Neural crest cell (in vitro differentiated cells): ENCODE measurements at regions not wholly inside any gene's neighbourhood (a gene's known extent, or its start where the extent isn't known, plus 50 kb on each side); places are given as distances from the start of the nearest gene placed in this dataset.

ENCODE experiments used
- DNase-seq: peaks from one replicate; pipeline ENCODE4 v3.0.0; 2021; ENCODE audit warnings: low read depth, mixed read lengths, low spot score
- H3K27ac Mint-ChIP-seq: one replicate; pipeline ENCODE4 v1.8.0; 2021; ENCODE audit warnings: mild to moderate bottlenecking, mixed read lengths; ENCODE audit not compliant: unreplicated experiment
- H3K27me3 Mint-ChIP-seq: 2 replicates; pipeline ENCODE4 v1.8.0; 2021; ENCODE audit warnings: low read depth, mild to moderate bottlenecking, mixed read lengths
- H3K36me3 Mint-ChIP-seq: 2 replicates; pipeline ENCODE4 v1.8.0; 2021; ENCODE audit warnings: low read depth, mild to moderate bottlenecking, mixed read lengths
- H3K4me1 Mint-ChIP-seq: 2 replicates; pipeline ENCODE4 v1.8.0; 2021; ENCODE audit warnings: mixed read lengths
- H3K4me3 Mint-ChIP-seq: one replicate; pipeline ENCODE4 v1.8.0; 2021; ENCODE audit warnings: mild to moderate bottlenecking, mixed read lengths
- H3K9me3 Mint-ChIP-seq: 2 replicates; pipeline ENCODE4 v1.8.0; 2021; ENCODE audit warnings: mixed read lengths
- TF ChIP-seq, protein P1 (sequence below): fragments of 200-600 bp; sonication (generic); conservative IDR thresholded peaks from 2 replicates; pipeline ENCODE4 v1.5.0; 2021; ENCODE audit warnings: antibody characterized with exemption, mild to moderate bottlenecking

DNA sequence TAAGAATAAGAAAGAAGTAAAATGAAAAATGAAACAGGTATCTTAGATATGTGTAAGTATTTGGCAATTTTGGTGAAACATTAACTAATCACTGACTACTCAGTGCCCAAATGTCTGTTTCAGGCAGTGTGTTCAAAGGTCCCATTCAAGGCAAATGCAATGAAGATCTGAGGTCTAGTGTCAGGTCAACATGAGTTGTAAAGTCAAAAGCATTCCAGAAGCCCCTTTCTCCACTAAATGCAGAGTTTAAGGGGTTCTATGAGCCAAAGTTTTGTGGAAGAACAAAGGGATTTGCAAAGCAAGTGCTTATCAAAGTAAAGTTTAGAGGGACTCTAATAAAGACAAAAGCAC is 71.0 kb upstream of the GPBP1 start:
- H3K27ac Mint-ChIP-seq, result no peak overlapping the region
- no peaks in the 10 kb centered on the region for H3K27me3 Mint-ChIP-seq

DNA sequence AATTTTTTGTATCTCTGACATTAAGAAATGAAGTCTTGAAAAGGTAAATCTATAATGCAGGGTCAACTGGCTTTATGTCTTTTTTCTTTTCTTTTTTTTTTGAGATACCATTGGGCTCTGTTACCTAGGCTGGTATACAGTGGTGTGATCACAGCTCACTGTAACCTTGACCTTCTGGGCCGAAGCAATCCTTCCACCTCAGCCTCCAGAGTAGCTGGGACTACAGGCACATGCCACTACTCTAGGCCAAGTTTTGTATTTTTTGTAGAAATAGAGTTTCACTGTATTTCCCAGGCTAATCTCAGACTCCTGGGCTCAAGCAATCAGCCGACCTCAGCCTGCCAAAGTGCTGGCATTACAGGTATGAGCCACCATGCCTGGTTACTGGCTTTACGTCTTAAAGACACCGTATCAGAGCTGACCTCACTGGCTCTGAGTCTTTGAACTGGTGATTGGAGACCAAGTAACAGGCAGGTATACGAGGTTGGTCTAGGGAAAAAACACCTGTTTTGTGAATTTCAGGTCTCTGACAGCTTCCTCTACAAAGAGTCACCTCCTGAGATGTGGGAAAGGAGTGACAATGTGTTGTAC is 70.4 kb upstream of the GPBP1 start:
- Mint-ChIP-seq H3K4me3 (no peak overlapping the region), H3K9me3 (peaks cover 4% of the 10 kb centered on the region), H3K27ac (no peak overlapping the region), H3K27me3 (no peaks in the 10 kb centered on the region), H3K4me1 (no peaks in the 10 kb centered on the region), H3K36me3 (no peaks in the 10 kb centered on the region)
- TF ChIP-seq, protein P1, sequence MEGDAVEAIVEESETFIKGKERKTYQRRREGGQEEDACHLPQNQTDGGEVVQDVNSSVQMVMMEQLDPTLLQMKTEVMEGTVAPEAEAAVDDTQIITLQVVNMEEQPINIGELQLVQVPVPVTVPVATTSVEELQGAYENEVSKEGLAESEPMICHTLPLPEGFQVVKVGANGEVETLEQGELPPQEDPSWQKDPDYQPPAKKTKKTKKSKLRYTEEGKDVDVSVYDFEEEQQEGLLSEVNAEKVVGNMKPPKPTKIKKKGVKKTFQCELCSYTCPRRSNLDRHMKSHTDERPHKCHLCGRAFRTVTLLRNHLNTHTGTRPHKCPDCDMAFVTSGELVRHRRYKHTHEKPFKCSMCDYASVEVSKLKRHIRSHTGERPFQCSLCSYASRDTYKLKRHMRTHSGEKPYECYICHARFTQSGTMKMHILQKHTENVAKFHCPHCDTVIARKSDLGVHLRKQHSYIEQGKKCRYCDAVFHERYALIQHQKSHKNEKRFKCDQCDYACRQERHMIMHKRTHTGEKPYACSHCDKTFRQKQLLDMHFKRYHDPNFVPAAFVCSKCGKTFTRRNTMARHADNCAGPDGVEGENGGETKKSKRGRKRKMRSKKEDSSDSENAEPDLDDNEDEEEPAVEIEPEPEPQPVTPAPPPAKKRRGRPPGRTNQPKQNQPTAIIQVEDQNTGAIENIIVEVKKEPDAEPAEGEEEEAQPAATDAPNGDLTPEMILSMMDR, result no peak
- DNase-seq, result no peak

More for the DNA sequence above, 71.0 kb upstream of the GPBP1 start:
- TF ChIP-seq, protein P1, result no peak
- H3K36me3 Mint-ChIP-seq, result peaks cover under 1% of the 10 kb centered on the region
- no peak overlapping the region for H3K4me3 Mint-ChIP-seq
- no peaks in the 10 kb centered on the region for H3K4me1 Mint-ChIP-seq
- DNase-seq, result no peak
- peaks cover 7% of the 10 kb centered on the region for H3K9me3 Mint-ChIP-seq

DNA sequence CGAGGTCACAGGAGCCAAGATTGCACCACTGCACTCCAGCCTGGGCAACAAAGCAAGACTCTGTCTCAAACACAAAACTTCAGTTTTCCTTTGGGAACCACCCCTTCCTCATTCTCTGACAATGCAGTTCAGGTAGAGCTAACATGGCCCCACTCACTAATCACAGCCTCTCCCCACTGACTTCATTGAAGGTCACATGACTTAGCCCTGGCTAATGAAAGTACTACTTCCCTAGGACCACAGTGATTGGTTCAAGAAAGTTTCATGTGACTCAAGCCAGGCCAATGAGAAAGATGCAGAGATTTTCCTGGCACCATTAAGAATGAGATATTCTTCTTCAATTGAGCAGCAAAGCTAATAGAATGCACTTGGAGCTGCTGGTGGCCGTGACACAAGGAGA is 67.2 kb upstream of the GPBP1 start:
- Mint-ChIP-seq H3K27me3 (no peaks in the 10 kb centered on the region), H3K36me3 (no peaks in the 10 kb centered on the region), H3K27ac (peak overlapping the region; percentile 54), H3K9me3 (no peaks in the 10 kb centered on the region), H3K4me3 (no peak overlapping the region), H3K4me1 (no peaks in the 10 kb centered on the region)
- TF ChIP-seq, protein P1, result no peak
- no peak for DNase-seq

DNA sequence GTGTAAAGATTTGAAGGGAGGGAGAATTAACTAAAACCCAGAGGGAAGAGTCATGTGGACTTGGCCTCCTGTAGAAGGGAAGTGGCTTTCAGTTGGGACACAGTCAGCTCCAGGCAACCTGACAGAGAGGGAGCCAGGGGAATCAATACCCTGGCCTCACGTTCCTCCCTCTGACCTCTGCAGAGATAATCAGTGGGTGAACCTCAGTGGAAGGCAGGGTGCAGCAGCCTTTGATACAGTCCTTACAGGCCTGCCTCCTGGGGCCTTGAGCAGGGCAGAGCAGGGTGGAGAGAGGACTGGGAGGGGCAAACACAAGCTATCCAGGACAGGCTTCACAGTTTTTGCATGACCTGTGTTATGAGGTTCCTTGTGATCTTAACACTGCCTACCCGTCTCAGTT is 61.9 kb upstream of the GPBP1 start:
- H3K36me3 Mint-ChIP-seq, result no peaks in the 10 kb centered on the region
- no peak overlapping the region for H3K4me3 Mint-ChIP-seq
- H3K27ac Mint-ChIP-seq, result no peak overlapping the region
- DNase-seq, result no peak
- TF ChIP-seq, protein P1, result no peak
- no peaks in the 10 kb centered on the region for H3K4me1 Mint-ChIP-seq
- H3K9me3 Mint-ChIP-seq, result no peaks in the 10 kb centered on the region
- H3K27me3 Mint-ChIP-seq, result no peaks in the 10 kb centered on the region

DNA sequence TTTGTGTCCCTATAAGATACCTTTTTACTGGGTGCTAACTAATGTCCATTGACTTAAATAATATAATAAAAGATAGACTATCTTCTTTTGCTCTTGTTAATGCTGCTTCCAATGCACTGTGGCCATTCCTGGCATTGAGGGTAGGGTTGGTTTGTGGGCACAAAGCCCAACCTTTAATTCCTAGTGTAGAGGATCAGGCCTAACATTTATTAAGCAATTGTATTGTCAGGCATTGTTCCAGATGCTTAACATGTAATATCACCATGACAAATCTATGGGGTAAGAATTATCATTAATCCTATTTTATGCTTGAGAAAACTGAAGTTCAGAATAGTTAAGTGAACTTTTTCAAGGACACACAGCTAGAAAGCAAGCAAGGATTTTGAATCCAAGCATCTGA is 60.4 kb upstream of the GPBP1 start:
- Mint-ChIP-seq H3K27ac (no peak overlapping the region), H3K27me3 (no peaks in the 10 kb centered on the region), H3K9me3 (no peaks in the 10 kb centered on the region), H3K36me3 (no peaks in the 10 kb centered on the region), H3K4me3 (no peak overlapping the region), H3K4me1 (no peaks in the 10 kb centered on the region)
- no peak for DNase-seq
- TF ChIP-seq, protein P1, result no peak

DNA sequence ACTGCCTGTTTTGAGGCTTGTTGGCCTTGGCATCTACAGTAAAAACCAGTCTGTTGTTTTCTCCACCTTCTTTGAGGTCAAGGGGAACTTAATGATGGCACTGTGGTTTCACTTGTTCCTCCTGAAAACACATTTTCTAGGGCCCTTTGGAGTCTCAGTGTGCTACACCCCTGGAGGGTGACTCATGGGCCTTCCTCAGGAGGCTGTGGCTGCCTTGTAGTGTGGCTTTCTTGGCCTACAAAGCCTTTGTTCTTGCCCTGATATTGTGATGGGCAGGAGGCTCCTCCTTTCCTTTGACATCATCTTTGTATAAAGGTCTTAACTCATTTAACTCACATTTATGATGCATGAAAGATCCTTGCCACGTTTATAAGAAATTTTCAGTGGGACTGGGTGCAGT is 56.3 kb upstream of the GPBP1 start:
- DNase-seq, result no peak
- H3K9me3 Mint-ChIP-seq, result peaks cover 1% of the 10 kb centered on the region
- H3K27ac Mint-ChIP-seq, result no peak overlapping the region
- H3K27me3 Mint-ChIP-seq, result no peaks in the 10 kb centered on the region
- TF ChIP-seq, protein P1, result no peak
- H3K4me3 Mint-ChIP-seq, result no peak overlapping the region
- H3K4me1 Mint-ChIP-seq, result no peaks in the 10 kb centered on the region
- H3K36me3 Mint-ChIP-seq, result no peaks in the 10 kb centered on the region
